ENCODE measurements at regions not wholly inside any gene's neighbourhood (a gene's known extent, or its start where the extent isn't known, plus 50 kb on each side); places are given as distances from the start of the nearest gene placed in this dataset.

GRCh38 chr4:132245319-132245718 lies 903.8 kb upstream of the PCDH10 start:
- H3K27me3 ChIP-seq (ENCODE audit: control insufficient read depth in 1 of 2, insufficient read depth in 2 of 2, low read length in 2 of 2): no peaks in the 10 kb centered on the region
- no peak overlapping the region for H3K4me2 ChIP-seq (ENCODE audit: low read depth, low read length)
- H3K79me2 ChIP-seq (ENCODE audit: insufficient read depth, low read length): no peaks in the 10 kb centered on the region
- BruUV-seq (replicated peaks): no TSS peak
- H3K9ac ChIP-seq (ENCODE audit: insufficient read depth, low read depth, low read length): no peak overlapping the region
- H4K20me1 ChIP-seq (ENCODE audit: insufficient read depth, low read length): no peaks in the 10 kb centered on the region
- ChIA-PET POLR2A (no interaction called here), CTCF (ENCODE audit: low intra/inter-chr PET ratio, low total read pairs) (no interaction called here)
- in situ Hi-C loops (cut with HindIII; ENCODE audit: extremely low pct_ligation_motif_present, low pct_unique_long_range_greater_than_20kb) (no loop called here), intact Hi-C loops (cut with micrococcal nuclease; ENCODE audit: unreplicated experiment) (no loop called here)
- H3K4me3 ChIP-seq (replicated peaks in 1 of 3; ENCODE audit: insufficient read depth in 1 of 3, low read depth in 2 of 3, low read length in 3 of 3): no peak overlapping the region
- H3K9me3 ChIP-seq (ENCODE audit: low read length): no peaks in the 10 kb centered on the region
- no peak overlapping the region for H2AFZ ChIP-seq (ENCODE audit: low read length)
- H3K36me3 ChIP-seq (replicated peaks in 1 of 2; ENCODE audit: control insufficient read depth in 1 of 2, insufficient read depth in 2 of 2, low read length in 2 of 2): no peaks in the 10 kb centered on the region
- H3K27ac ChIP-seq (ENCODE audit: extremely low read length, insufficient read depth, low read length): no peak overlapping the region
- no peak for DNase-seq (ENCODE audit: low spot score)
- no peak for FAIRE-seq
- H3K4me1 ChIP-seq (ENCODE audit: insufficient read depth, low read length): no peaks in the 10 kb centered on the region
- WGBS (ENCODE audit: low lambda C conversion rate): 11% methylated on average over 3 of the region's 3 CpGs
- no peak for ATAC-seq
- TF ChIP-seq MEF2D (CRISPR knock-in tag; IDR thresholded peaks at IDR 0.05): no peak

DNA sequence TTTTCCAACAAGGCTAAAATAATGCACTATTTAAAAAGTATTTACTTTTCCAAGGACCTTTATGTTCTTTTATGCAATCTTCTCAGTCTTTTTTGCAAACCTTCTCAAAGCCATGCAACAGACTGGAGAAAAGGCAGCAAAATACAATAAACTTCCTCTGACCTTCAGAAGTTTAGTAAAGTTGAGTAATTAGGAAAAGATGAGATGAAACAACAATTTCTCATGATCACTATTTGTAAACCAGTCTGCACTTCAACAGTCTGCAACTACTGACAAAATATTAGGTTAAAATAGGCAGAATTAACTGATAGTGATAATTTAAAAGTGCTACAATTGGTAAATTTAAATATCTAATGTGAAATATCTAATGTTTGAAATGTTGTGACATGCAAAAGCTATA lies 884.9 kb upstream of the PCDH10 start:
- no peak for FAIRE-seq
- Histone ChIP-seq H3K4me2 (ENCODE audit: low read depth, low read length) (no peak overlapping the region), H3K27ac (ENCODE audit: extremely low read length, insufficient read depth, low read length) (no peak overlapping the region), H3K36me3 (replicated peaks in 1 of 2; ENCODE audit: control insufficient read depth in 1 of 2, insufficient read depth in 2 of 2, low read length in 2 of 2) (no peaks in the 10 kb centered on the region), H3K9me3 (ENCODE audit: low read length) (no peaks in the 10 kb centered on the region), H3K4me3 (replicated peaks in 1 of 3; ENCODE audit: insufficient read depth in 1 of 3, low read depth in 2 of 3, low read length in 3 of 3) (no peak overlapping the region), H3K27me3 (ENCODE audit: control insufficient read depth in 1 of 2, insufficient read depth in 2 of 2, low read length in 2 of 2) (no peaks in the 10 kb centered on the region), H4K20me1 (ENCODE audit: insufficient read depth, low read length) (no peaks in the 10 kb centered on the region), H3K4me1 (ENCODE audit: insufficient read depth, low read length) (no peaks in the 10 kb centered on the region), H3K79me2 (ENCODE audit: insufficient read depth, low read length) (no peaks in the 10 kb centered on the region), H2AFZ (ENCODE audit: low read length) (no peak overlapping the region), H3K9ac (ENCODE audit: insufficient read depth, low read depth, low read length) (no peak overlapping the region)
- in situ Hi-C loops (cut with HindIII; ENCODE audit: extremely low pct_ligation_motif_present, low pct_unique_long_range_greater_than_20kb): no loop called here
- DNase-seq (ENCODE audit: low spot score): no peak
- ChIA-PET CTCF (ENCODE audit: low intra/inter-chr PET ratio, low total read pairs) (no interaction called here), POLR2A (no interaction called here)
- TF ChIP-seq, protein P1, sequence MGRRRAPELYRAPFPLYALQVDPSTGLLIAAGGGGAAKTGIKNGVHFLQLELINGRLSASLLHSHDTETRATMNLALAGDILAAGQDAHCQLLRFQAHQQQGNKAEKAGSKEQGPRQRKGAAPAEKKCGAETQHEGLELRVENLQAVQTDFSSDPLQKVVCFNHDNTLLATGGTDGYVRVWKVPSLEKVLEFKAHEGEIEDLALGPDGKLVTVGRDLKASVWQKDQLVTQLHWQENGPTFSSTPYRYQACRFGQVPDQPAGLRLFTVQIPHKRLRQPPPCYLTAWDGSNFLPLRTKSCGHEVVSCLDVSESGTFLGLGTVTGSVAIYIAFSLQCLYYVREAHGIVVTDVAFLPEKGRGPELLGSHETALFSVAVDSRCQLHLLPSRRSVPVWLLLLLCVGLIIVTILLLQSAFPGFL (CRISPR knock-in tag; IDR thresholded peaks at IDR 0.05): no peak
- TF ChIP-seq ZNF451 (CRISPR knock-in tag; IDR thresholded peaks at IDR 0.05): no peak
- TF ChIP-seq HHEX (CRISPR knock-in tag; IDR thresholded peaks at IDR 0.05): no peak
- no peak for TF ChIP-seq GPN1 (CRISPR knock-in tag; IDR thresholded peaks at IDR 0.05; ENCODE audit: borderline replicate concordance)
- no peak for TF ChIP-seq TBP (CRISPR knock-in tag; IDR thresholded peaks at IDR 0.05)
- TF ChIP-seq, protein P2, sequence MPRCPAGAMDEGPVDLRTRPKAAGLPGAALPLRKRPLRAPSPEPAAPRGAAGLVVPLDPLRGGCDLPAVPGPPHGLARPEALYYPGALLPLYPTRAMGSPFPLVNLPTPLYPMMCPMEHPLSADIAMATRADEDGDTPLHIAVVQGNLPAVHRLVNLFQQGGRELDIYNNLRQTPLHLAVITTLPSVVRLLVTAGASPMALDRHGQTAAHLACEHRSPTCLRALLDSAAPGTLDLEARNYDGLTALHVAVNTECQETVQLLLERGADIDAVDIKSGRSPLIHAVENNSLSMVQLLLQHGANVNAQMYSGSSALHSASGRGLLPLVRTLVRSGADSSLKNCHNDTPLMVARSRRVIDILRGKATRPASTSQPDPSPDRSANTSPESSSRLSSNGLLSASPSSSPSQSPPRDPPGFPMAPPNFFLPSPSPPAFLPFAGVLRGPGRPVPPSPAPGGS (CRISPR knock-in tag; IDR thresholded peaks at IDR 0.05): no peak
- TF ChIP-seq ZNF7 (CRISPR knock-in tag; IDR thresholded peaks at IDR 0.05): no peak
- TF ChIP-seq ZNF605 (CRISPR knock-in tag; IDR thresholded peaks at IDR 0.05): no peak
- no peak for TF ChIP-seq MAFF (IDR thresholded peaks at IDR 0.05; ENCODE audit: low read depth, low read length)
- no peak for ATAC-seq
- no TSS peak for BruUV-seq (replicated peaks)
- intact Hi-C loops (cut with micrococcal nuclease; ENCODE audit: unreplicated experiment): no loop called here

All from HepG2 (cell line).